OCI-LY3 (cell line): ENCODE measurements at regions not wholly inside any gene's neighbourhood (a gene's known extent, or its start where the extent isn't known, plus 50 kb on each side); places are given as distances from the start of the nearest gene placed in this dataset.

Experiments used
- H2AFZ ChIP-seq: fragments of 200-600, 300-600 bp; shearing (Covaris generic); 2 replicates; pipeline ENCODE4 v1.6.0; 2014; ENCODE audit warnings: antibody characterized with exemption, low read depth, low read length
- H3K27ac ChIP-seq: fragments of 200-600, 300-600 bp; sonication (generic); 2 replicates; pipeline ENCODE4 v1.5.1; 2014; ENCODE audit warnings: mild to moderate bottlenecking, low read length, moderate library complexity, mixed read lengths
- H3K27me3 ChIP-seq: fragments of 200-600, 300-600 bp; sonication (generic); 2 replicates; pipeline ENCODE4 v1.6.1; 2014; ENCODE audit warnings: low read depth, low read length, mixed read lengths
- H3K36me3 ChIP-seq: fragments of 200-600, 300-600 bp; sonication (generic); replicated peaks from 2 replicates; pipeline ENCODE3; 2014; ENCODE audit warnings: low read depth, low read length, mixed read lengths
- H3K4me1 ChIP-seq: fragments of 300-600, 200-600 bp; sonication (generic); 2 replicates; pipeline ENCODE4 v1.6.1; 2014; ENCODE audit warnings: low read length, mixed read lengths
- H3K4me2 ChIP-seq: fragments of 200-600, 300-600 bp; sonication (generic); 2 replicates; pipeline ENCODE4 v1.6.1; 2014; ENCODE audit warnings: low read length, mixed read lengths
- H3K4me3 ChIP-seq: fragments of 300-600, 200-600 bp; sonication (generic); 2 replicates; pipeline ENCODE4 v1.5.1; 2014; ENCODE audit warnings: antibody characterized with exemption, mild to moderate bottlenecking, low read length, moderate library complexity
- H3K79me2 ChIP-seq: fragments of 300-600, 200-600 bp; shearing (Covaris generic); 2 replicates; pipeline ENCODE4 v1.6.1; 2014; ENCODE audit warnings: mild to moderate bottlenecking, low read length, mixed read lengths
- H3K9ac ChIP-seq: fragments of 300-600, 200-600 bp; shearing (Covaris generic); 2 replicates; pipeline ENCODE4 v1.6.0; 2014; ENCODE audit warnings: mild to moderate bottlenecking, low read length, moderate library complexity
- H3K9me3 ChIP-seq: fragments of 200-600, 300-600 bp; shearing (Covaris generic); 2 replicates; pipeline ENCODE4 v1.6.1; 2014; ENCODE audit warnings: low read length, mixed read lengths; ENCODE audit not compliant: insufficient read depth
- H4K20me1 ChIP-seq: fragments of 200-600, 300-600 bp; sonication (generic); 2 replicates; pipeline ENCODE4 v1.6.1; 2016; ENCODE audit warnings: low read length, mixed read lengths; ENCODE audit not compliant: insufficient read depth
- CTCF ChIP-seq: fragments of 200-600, 300-600 bp; sonication (generic); IDR thresholded peaks from 2 replicates; pipeline ENCODE4 v1.5.1; 2014; ENCODE audit warnings: antibody characterized with exemption, low read length, low read depth
- EZH2phosphoT487 ChIP-seq: fragments of 200-600 bp; shearing (Covaris generic); IDR thresholded peaks from 2 replicates; pipeline ENCODE4 v1.6.1; 2018; ENCODE audit warnings: antibody characterized with exemption, mixed run types, low read depth

GRCh38 chr5:152978141-152978835 lies 512.2 kb upstream of the GRIA1 start:
- no peak overlapping the region for H3K27ac ChIP-seq

GRCh38 chr5:152987131-152987530 lies 503.3 kb upstream of the GRIA1 start:
- Histone ChIP-seq H3K9ac (no peak overlapping the region), H3K27me3 (no peaks in the 10 kb centered on the region), H4K20me1 (no peaks in the 10 kb centered on the region), H3K27ac (no peak overlapping the region), H3K4me3 (no peak overlapping the region), H3K9me3 (no peaks in the 10 kb centered on the region), H3K36me3 (no peaks in the 10 kb centered on the region), H3K79me2 (no peaks in the 10 kb centered on the region), H3K4me1 (no peaks in the 10 kb centered on the region), H2AFZ (no peak overlapping the region), H3K4me2 (no peak overlapping the region)
- TF ChIP-seq CTCF = no peak
- no peak for TF ChIP-seq EZH2phosphoT487

More at GRCh38 chr5:152978141-152978835, 512.2 kb upstream of the GRIA1 start:
- Histone ChIP-seq H2AFZ (no peak overlapping the region), H3K9me3 (no peaks in the 10 kb centered on the region), H3K4me2 (no peak overlapping the region), H3K27me3 (no peaks in the 10 kb centered on the region), H3K79me2 (no peaks in the 10 kb centered on the region), H4K20me1 (no peaks in the 10 kb centered on the region), H3K9ac (no peak overlapping the region), H3K4me3 (no peak overlapping the region), H3K36me3 (no peaks in the 10 kb centered on the region), H3K4me1 (no peaks in the 10 kb centered on the region)
- TF ChIP-seq EZH2phosphoT487 = no peak
- no peak for TF ChIP-seq CTCF

- no peak overlapping the region for H3K9ac ChIP-seq
- TF ChIP-seq CTCF = no peak
- no peak for TF ChIP-seq EZH2phosphoT487
- H3K27me3 ChIP-seq = no peaks in the 10 kb centered on the region
These were observed 500.3 kb upstream of the GRIA1 start for GRCh38 chr5:152990217-152990616.

GRCh38 chr5:152990649-152991048 lies 499.8 kb upstream of the GRIA1 start:
- no peaks in the 10 kb centered on the region for H3K79me2 ChIP-seq
- no peaks in the 10 kb centered on the region for H3K4me1 ChIP-seq
- H3K9me3 ChIP-seq = no peaks in the 10 kb centered on the region
- no peak overlapping the region for H3K27ac ChIP-seq
- H2AFZ ChIP-seq = no peak overlapping the region
- TF ChIP-seq EZH2phosphoT487 (no peak), CTCF (no peak)
- H4K20me1 ChIP-seq = no peaks in the 10 kb centered on the region
- H3K4me2 ChIP-seq = no peak overlapping the region
- H3K36me3 ChIP-seq = no peaks in the 10 kb centered on the region
- H3K9ac ChIP-seq = no peak overlapping the region
- H3K27me3 ChIP-seq = no peaks in the 10 kb centered on the region
- H3K4me3 ChIP-seq = no peak overlapping the region

More at GRCh38 chr5:152990217-152990616, 500.3 kb upstream of the GRIA1 start:
- no peaks in the 10 kb centered on the region for H4K20me1 ChIP-seq
- H3K36me3 ChIP-seq = no peaks in the 10 kb centered on the region
- H3K4me1 ChIP-seq = no peaks in the 10 kb centered on the region
- H3K4me2 ChIP-seq = no peak overlapping the region
- no peaks in the 10 kb centered on the region for H3K9me3 ChIP-seq
- no peaks in the 10 kb centered on the region for H3K79me2 ChIP-seq
- no peak overlapping the region for H3K27ac ChIP-seq
- no peak overlapping the region for H3K4me3 ChIP-seq
- H2AFZ ChIP-seq = no peak overlapping the region
